ENCODE measurements at regions not wholly inside any gene's neighbourhood (a gene's known extent, or its start where the extent isn't known, plus 50 kb on each side); places are given as distances from the start of the nearest gene placed in this dataset.
"Not testable (repeated sequence)": the region's sequence is repeated elsewhere in the genome, so short reads cannot be mapped to it uniquely, and the experiment has no call there.

GRCh38 chr10:38209332-38209731 is 115.2 kb downstream of the ZNF37A start:
- no peak for DNase-seq (ENCODE audit: low read depth, low spot score)
- no peak overlapping the region for H3K4me3 ChIP-seq (ENCODE audit: low read length)

DNA sequence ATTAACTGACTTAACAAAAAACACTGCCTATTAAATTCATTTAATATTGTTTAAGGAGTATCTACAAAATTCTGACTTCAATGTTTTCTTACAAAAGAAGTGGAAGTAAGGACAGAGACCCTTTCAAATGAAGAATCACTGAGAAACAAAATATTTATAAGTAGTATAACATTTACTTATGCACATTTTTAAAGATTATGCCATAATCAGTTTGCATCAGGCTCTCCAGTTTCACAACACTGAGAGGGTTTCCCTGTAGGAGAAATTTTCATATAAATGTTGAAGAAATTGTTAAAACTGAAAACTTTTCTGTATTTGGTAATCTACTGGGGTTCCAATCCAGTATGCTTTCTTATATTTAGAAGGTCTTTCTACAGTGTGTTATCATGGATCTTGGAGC is 115.6 kb downstream of the ZNF37A start:
- not testable (repeated sequence) for DNase-seq (ENCODE audit: low read depth, low spot score); H3K4me3 ChIP-seq (ENCODE audit: low read length)

- H3K4me3 ChIP-seq (ENCODE audit: low read length): no peak overlapping the region
- no peak for DNase-seq (ENCODE audit: low read depth, low spot score)
Observed at GRCh38 chr10:38212460-38212859, 118.3 kb downstream of the ZNF37A start.

GRCh38 chr10:38226385-38226784 is 132.2 kb downstream of the ZNF37A start:
- H3K4me3 ChIP-seq (ENCODE audit: low read length): no peak overlapping the region
- DNase-seq (ENCODE audit: low read depth, low spot score): no peak

DNA sequence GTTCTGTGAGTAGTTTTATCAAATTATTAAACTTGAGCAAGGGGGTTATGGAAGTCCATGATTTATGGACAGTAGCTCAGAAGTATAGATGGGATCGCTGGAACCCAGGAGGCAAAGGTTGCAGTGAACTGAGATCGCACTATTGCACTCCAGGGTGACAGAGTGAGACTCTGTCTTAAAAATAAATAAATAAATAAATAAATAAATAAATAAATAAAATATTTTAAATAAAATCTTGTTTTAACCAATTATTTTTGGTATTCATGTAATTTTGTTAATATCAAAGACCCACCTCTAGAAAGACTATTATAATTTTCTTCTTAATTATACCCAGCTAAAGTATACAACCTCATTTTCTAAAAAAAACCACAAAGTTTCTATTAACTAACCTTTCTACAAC is 134.3 kb downstream of the ZNF37A start:
- no peak overlapping the region for H3K4me3 ChIP-seq (ENCODE audit: low read length)
- DNase-seq (ENCODE audit: low read depth, low spot score): no peak

DNA sequence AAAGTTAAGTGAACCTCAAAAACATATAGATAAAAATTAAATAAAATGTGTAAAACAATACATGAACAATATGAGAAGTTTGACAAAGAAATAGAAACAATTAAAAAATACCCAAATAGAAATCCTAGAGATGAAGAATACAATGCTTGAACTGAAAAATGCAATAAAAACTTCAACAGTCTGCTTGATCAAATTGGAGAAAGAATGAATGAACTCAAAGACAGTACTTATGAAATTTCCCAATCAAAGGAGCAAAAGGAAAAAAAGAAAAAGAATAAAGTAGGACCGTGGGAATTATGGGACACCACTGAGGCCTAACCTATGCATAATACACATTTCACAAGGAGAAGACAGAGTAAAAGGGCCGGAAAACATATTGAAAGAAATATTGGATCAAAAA is 144.3 kb downstream of the ZNF37A start:
- DNase-seq (ENCODE audit: low read depth, low spot score); H3K4me3 ChIP-seq (ENCODE audit: low read length): not testable (repeated sequence)

- DNase-seq (ENCODE audit: low read depth, low spot score); H3K4me3 ChIP-seq (ENCODE audit: low read length): not testable (repeated sequence)
Observed at GRCh38 chr10:38242061-38242649, 148.0 kb downstream of the ZNF37A start.

GRCh38 chr10:38248113-38248512 is 154.0 kb downstream of the ZNF37A start:
- not testable (repeated sequence) for DNase-seq (ENCODE audit: low read depth, low spot score); H3K4me3 ChIP-seq (ENCODE audit: low read length)

DNA sequence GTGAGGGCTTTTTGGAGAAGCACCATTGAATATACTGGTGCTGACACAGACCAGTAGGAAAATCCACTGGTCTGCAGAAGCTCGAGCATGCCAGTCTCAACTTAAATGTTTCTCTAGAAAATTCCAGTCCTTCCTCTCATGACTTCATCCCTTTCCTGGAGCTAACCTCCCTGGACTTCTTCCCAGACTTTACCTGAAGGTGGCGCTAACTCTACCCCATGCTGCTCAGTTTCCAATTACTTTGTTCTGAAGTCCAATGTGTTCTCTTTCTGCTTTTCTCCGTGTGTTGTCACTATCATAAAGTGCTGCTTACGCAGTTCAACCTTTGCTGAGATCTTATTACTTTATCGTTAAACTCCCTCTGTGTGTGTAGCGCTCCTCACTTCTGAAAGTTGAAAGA is 158.4 kb downstream of the ZNF37A start:
- H3K4me3 ChIP-seq (ENCODE audit: low read length); DNase-seq (ENCODE audit: low read depth, low spot score): not testable (repeated sequence)

DNA sequence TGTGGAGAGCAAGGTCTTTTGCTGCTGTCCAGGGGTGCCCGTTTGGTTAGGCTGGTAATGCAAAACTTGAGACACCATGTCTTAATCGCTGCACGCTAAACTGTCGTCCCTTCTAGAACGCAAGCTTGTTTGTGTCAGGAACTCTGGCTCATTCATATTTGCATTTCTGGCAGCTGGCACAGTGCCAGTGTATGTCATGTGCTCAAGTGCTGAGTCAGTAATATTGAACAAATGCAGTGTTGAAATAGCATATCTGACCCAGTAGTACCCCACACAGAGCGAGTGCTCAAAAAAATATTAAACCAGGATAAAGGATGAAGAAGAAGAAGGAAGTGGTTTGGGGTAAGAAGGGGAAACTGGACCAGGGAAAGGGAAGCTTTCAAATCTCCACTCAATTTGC is 173.4 kb downstream of the ZNF37A start:
- not testable (repeated sequence) for H3K4me3 ChIP-seq (ENCODE audit: low read length); DNase-seq (ENCODE audit: low read depth, low spot score)

DNA sequence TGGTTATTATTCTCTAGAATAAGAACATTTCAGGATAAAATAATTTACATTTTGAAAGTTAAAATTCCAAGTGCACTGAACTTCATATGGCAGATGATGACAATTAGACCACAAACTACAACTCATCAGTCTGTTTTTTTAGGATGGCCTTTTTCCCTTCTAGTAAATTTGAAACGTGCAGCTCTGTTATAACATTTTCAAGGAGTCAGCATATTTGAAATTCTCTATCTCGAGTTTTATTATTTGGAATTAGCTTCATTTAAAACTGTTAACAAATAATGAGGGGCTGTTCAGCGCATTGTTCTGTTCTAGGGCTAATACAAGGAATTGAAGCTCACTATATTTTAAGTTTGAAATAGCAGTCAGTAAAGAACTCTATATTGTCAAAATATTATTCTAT is 176.9 kb downstream of the ZNF37A start:
- not testable (repeated sequence) for H3K4me3 ChIP-seq (ENCODE audit: low read length); DNase-seq (ENCODE audit: low read depth, low spot score)

GRCh38 chr10:38274879-38275278 is 180.7 kb downstream of the ZNF37A start:
- DNase-seq (ENCODE audit: low read depth, low spot score); H3K4me3 ChIP-seq (ENCODE audit: low read length): not testable (repeated sequence)

GRCh38 chr10:38292560-38292959 is 198.4 kb downstream of the ZNF37A start:
- H3K4me3 ChIP-seq (ENCODE audit: low read length); DNase-seq (ENCODE audit: low read depth, low spot score): not testable (repeated sequence)

DNA sequence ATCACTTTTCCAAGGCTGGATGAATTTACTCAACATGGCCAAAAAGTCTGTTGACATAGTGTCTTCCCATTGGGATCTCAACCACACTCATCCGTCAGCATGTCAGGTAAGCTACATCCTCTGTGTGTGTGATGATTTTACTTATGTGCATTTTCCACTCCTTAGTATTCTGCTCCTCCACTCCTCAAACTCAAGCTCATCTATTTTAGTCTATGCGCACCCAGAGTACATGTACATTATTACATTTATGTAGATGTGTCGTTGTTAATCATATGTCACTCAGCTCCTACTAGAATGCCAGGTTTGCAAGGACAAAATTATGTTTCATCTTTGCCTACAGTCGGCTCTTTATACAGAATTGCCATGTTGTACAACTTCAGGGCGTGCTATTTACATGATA is 216.0 kb downstream of the ZNF37A start:
- DNase-seq (ENCODE audit: low read depth, low spot score); H3K4me3 ChIP-seq (ENCODE audit: low read length): not testable (repeated sequence)

DNA sequence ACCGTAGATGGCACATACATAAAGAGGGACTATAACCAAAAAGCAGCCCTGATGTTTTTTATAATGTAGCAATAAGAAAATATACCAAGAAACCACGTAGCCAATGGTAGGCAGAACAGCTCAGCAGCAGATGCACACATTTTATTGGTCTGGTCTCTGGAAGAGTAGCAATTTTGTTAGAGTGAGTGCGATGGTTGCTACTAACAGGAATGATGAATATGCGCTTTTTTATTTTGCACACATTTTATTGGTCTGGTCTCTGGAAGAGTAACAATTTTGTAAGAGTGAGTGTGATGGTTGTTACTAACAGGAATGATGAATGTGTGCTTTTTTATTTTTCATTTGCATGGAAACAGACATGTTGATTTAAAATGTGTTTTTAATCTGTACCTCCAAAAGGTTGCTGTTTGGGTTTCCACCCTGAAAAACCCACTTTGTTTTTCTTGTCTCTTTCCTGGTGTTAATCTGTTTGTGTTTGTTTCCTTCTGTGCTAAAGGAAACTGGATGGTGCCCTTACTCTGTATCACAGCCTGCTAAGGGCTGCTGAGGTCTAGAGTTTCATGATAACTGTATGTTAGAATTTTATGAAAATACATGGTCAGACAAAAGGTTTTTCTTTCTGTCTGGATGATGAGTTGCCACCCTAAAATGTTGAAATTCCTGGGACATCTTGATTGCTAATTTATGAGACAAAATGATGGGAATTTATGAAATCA is 221.1 kb downstream of the ZNF37A start:
- DNase-seq (ENCODE audit: low read depth, low spot score): not testable (repeated sequence)

GRCh38 chr10:38321393-38321792 is 227.3 kb downstream of the ZNF37A start:
- not testable (repeated sequence) for DNase-seq (ENCODE audit: low read depth, low spot score); H3K4me3 ChIP-seq (ENCODE audit: low read length)

More for the DNA sequence above, 221.1 kb downstream of the ZNF37A start:
- H3K4me3 ChIP-seq (ENCODE audit: low read length): not testable (repeated sequence)

DNA sequence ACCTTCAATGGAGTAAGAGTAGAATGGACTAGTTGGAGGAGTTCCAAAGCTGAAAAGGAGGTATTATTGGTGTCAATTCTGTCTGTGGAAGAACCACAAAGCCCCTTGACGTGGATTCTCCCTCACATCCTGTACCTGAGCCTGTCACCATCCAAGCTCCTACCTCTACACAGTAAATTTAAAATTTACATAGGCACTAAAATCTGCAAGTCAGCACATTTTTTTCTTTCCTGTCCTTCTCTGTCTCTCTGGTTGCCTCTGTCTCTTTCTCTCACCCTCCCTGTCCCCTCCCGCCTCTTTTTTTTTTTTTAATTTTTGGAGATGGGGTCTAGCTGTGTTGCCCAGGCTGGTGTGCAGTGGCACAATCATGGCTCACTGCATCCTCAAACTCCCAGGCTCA is 236.2 kb downstream of the ZNF37A start:
- DNase-seq (ENCODE audit: low read depth, low spot score); H3K4me3 ChIP-seq (ENCODE audit: low read length): not testable (repeated sequence)

DNA sequence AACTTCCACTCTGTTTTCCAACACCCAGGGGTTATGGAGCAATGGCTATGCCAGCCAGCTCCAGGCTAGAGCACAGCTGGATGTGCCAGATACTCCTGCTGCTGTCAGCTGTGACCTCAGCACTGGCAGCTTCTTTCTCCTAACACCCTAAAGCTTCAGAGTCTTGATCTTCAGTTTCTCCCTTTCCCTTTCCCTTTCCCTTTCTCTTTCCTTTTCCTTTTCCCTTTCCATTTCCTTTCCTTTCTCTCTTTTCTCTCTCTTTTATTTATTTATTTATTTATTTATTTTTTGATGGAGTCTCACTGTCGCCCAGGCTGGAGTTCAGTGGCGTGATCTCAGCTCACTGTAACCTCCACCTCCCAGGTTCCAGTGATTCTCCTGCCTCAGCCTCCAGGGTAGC is 237.0 kb downstream of the ZNF37A start:
- not testable (repeated sequence) for DNase-seq (ENCODE audit: low read depth, low spot score); H3K4me3 ChIP-seq (ENCODE audit: low read length)

GRCh38 chr10:38333699-38334098 is 239.6 kb downstream of the ZNF37A start:
- H3K4me3 ChIP-seq (ENCODE audit: low read length); DNase-seq (ENCODE audit: low read depth, low spot score): not testable (repeated sequence)

DNA sequence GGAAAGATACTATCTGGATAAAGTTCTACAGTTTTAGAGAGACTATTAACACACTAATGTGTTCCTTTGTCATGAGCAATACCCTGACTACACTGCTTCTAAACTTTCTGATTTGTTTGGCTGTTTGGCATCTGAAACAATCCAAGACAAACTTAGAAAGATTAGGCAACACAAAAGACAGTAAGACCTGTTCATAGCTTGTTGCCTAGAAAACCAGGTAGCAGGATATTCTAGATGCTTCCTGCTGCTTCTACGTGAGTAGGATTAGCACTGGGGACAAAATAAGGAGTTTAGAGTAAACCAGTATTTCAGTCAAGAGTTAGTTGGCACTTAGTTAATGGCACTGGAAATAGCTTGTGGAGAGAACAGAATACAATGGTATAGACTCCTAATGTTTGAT is 256.5 kb downstream of the ZNF37A start:
- H3K4me3 ChIP-seq (ENCODE audit: low read length); DNase-seq (ENCODE audit: low read depth, low spot score): not testable (repeated sequence)

DNA sequence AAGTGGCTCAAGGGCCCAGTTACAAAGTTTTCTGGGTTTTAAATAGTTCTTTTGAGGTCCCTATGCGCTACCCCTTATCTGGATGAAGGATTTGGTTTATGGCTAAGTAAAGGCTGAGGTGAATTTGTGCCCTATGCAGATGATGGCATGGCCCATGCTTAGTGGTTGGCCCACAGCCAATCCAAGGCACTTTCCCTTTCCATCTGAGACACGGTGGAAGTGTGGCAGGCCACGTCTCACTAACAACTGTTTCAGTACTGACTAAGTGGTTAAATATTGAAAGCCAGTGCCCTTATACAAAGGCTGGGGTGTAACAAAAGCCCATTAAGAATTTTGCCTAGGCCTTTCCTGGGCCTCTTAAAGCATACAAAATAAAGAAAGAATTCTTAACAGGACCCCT is 260.3 kb downstream of the ZNF37A start:
- not testable (repeated sequence) for H3K4me3 ChIP-seq (ENCODE audit: low read length); DNase-seq (ENCODE audit: low read depth, low spot score)

Data from Jurkat, Clone E6-1 (cell line).